ENCODE measurements at regions not wholly inside any gene's neighbourhood (a gene's known extent, or its start where the extent isn't known, plus 50 kb on each side); places are given as distances from the start of the nearest gene placed in this dataset.

DNA sequence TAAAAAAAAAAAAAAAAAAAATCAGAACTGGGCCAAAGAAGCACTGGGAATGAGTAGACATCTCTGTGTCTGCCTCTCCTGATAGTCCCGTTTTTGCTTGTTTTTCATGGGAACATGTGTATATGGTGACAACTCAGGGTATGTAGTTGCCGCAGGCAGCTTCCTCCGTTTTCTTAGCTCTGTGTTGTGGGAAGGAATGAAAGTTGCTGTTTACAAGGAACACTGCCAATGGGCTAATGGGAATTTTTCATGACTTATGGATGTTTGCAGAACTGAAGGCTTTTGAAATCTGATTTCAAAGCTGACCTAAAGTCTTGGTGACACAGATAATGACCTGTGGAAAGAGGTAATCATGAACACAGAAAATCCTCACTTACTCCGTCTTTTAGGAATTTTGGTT lies 146.4 kb upstream of the BTG1 start:
- TF ChIP-seq, protein P1, sequence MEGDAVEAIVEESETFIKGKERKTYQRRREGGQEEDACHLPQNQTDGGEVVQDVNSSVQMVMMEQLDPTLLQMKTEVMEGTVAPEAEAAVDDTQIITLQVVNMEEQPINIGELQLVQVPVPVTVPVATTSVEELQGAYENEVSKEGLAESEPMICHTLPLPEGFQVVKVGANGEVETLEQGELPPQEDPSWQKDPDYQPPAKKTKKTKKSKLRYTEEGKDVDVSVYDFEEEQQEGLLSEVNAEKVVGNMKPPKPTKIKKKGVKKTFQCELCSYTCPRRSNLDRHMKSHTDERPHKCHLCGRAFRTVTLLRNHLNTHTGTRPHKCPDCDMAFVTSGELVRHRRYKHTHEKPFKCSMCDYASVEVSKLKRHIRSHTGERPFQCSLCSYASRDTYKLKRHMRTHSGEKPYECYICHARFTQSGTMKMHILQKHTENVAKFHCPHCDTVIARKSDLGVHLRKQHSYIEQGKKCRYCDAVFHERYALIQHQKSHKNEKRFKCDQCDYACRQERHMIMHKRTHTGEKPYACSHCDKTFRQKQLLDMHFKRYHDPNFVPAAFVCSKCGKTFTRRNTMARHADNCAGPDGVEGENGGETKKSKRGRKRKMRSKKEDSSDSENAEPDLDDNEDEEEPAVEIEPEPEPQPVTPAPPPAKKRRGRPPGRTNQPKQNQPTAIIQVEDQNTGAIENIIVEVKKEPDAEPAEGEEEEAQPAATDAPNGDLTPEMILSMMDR (conservative IDR thresholded peaks at IDR 0.05; ENCODE audit: low read depth in 2 of 2) = no peak
- TF ChIP-seq EZH2 (IDR thresholded peaks at IDR 0.05; ENCODE audit: low read depth, unreplicated experiment) = no peak

Data from GM23338 (cell line).